ENCODE measurements at regions not wholly inside any gene's neighbourhood (a gene's known extent, or its start where the extent isn't known, plus 50 kb on each side); places are given as distances from the start of the nearest gene placed in this dataset.

- peak; percentile 52 for DNase-seq (ENCODE audit: low read depth)
- H3K4me3 ChIP-seq (ENCODE audit: low read depth, low read length), result no peak overlapping the region
- TF ChIP-seq CTCF (IDR thresholded peaks at IDR 0.05; ENCODE audit: insufficient read depth, low read depth, low read length), result no peak
These were observed 672.2 kb downstream of the EPM2A start for GRCh38 chr6:145063091-145063490.

GRCh38 chr6:145067430-145067829 lies 667.9 kb downstream of the EPM2A start:
- TF ChIP-seq CTCF (IDR thresholded peaks at IDR 0.05; ENCODE audit: insufficient read depth, low read depth, low read length), result no peak
- no peak overlapping the region for H3K4me3 ChIP-seq (ENCODE audit: low read depth, low read length)
- peak; percentile 34 for DNase-seq (ENCODE audit: low read depth)

GRCh38 chr6:145068577-145068976 lies 666.7 kb downstream of the EPM2A start:
- DNase-seq (ENCODE audit: low read depth), result no peak
- TF ChIP-seq CTCF (IDR thresholded peaks at IDR 0.05; ENCODE audit: insufficient read depth, low read depth, low read length), result no peak
- H3K4me3 ChIP-seq (ENCODE audit: low read depth, low read length), result no peak overlapping the region

GRCh38 chr6:145069966-145070365 lies 665.4 kb downstream of the EPM2A start:
- no peak for TF ChIP-seq CTCF (IDR thresholded peaks at IDR 0.05; ENCODE audit: insufficient read depth, low read depth, low read length)
- peak; percentile 14 for DNase-seq (ENCODE audit: low read depth)
- no peak overlapping the region for H3K4me3 ChIP-seq (ENCODE audit: low read depth, low read length)

GRCh38 chr6:145070791-145071190 lies 664.5 kb downstream of the EPM2A start:
- peak; percentile 80 for DNase-seq (ENCODE audit: low read depth)

GRCh38 chr6:145071836-145072235 lies 663.5 kb downstream of the EPM2A start:
- DNase-seq (ENCODE audit: low read depth), result peak; percentile 75
- H3K4me3 ChIP-seq (ENCODE audit: low read depth, low read length), result no peak overlapping the region
- TF ChIP-seq CTCF (IDR thresholded peaks at IDR 0.05; ENCODE audit: insufficient read depth, low read depth, low read length), result no peak

More at GRCh38 chr6:145070791-145071190, 664.5 kb downstream of the EPM2A start:
- no peak overlapping the region for H3K4me3 ChIP-seq (ENCODE audit: low read depth, low read length)
- TF ChIP-seq CTCF (IDR thresholded peaks at IDR 0.05; ENCODE audit: insufficient read depth, low read depth, low read length), result no peak

GRCh38 chr6:145073811-145074210 lies 661.5 kb downstream of the EPM2A start:
- no peak overlapping the region for H3K4me3 ChIP-seq (ENCODE audit: low read depth, low read length)
- no peak for TF ChIP-seq CTCF (IDR thresholded peaks at IDR 0.05; ENCODE audit: insufficient read depth, low read depth, low read length)
- no peak for DNase-seq (ENCODE audit: low read depth)

Measured in fibroblast of villous mesenchyme (primary cell).